KOPT-K1 (cell line): ENCODE measurements at regions not wholly inside any gene's neighbourhood (a gene's known extent, or its start where the extent isn't known, plus 50 kb on each side); places are given as distances from the start of the nearest gene placed in this dataset.

Experiments used
- H3K27ac ChIP-seq: fragments of 200-600 bp; sonication (generic); 2 replicates; pipeline ENCODE4 v1.5.1; 2016; ENCODE audit warnings: antibody characterized with exemption, mild to moderate bottlenecking, low read depth, low read length; ENCODE audit not compliant: poor library complexity, severe bottlenecking
- H3K36me3 ChIP-seq: fragments of 200-600 bp; sonication (generic); 2 replicates; pipeline ENCODE4 v1.5.1; 2017; ENCODE audit warnings: antibody characterized with exemption, mild to moderate bottlenecking, low read length, moderate library complexity; ENCODE audit not compliant: insufficient read depth
- H3K9me3 ChIP-seq: fragments of 200-600 bp; sonication (generic); 2 replicates; pipeline ENCODE4 v1.5.1; 2017; ENCODE audit warnings: antibody characterized with exemption, low read length, mild to moderate bottlenecking; ENCODE audit not compliant: insufficient read depth, poor library complexity, severe bottlenecking

- Histone ChIP-seq H3K9me3 (no peaks in the 10 kb centered on the region), H3K27ac (no peak overlapping the region), H3K36me3 (no peaks in the 10 kb centered on the region)
These were observed 253.5 kb upstream of the PLET1 start for GRCh38 chr11:112514011-112514740.

- Histone ChIP-seq H3K9me3 (no peaks in the 10 kb centered on the region), H3K36me3 (no peaks in the 10 kb centered on the region), H3K27ac (no peak overlapping the region)
These were observed 255.6 kb upstream of the PLET1 start for GRCh38 chr11:112516261-112516660.

GRCh38 chr11:112516755-112517154, 256.1 kb upstream of the PLET1 start:
- H3K36me3 ChIP-seq, result no peaks in the 10 kb centered on the region
- no peaks in the 10 kb centered on the region for H3K9me3 ChIP-seq
- no peak overlapping the region for H3K27ac ChIP-seq

- Histone ChIP-seq H3K9me3 (no peaks in the 10 kb centered on the region), H3K27ac (no peak overlapping the region), H3K36me3 (no peaks in the 10 kb centered on the region)
These were observed 257.7 kb upstream of the PLET1 start for GRCh38 chr11:112518371-112518770.

DNA sequence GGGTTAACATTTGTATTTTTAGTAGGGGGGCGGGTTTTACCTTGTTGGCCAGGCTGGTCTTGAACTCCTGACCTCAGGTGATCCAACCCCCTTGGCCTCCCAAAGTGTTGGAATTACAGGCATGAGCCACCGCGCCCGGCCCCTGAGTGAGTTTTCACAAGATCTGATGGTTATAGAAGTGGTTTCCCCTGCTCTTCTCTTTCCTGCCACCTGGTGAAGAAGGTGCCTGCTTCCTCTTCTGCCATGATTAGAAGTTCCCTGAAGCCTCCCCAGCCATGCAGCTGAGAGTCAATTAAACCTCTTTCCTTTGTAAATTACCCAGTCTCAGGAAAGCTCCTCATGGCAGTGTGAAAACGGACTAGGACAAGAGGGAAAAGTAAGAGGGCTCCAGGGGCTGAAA, 259.1 kb upstream of the PLET1 start:
- H3K36me3 ChIP-seq, result no peaks in the 10 kb centered on the region
- H3K9me3 ChIP-seq, result no peaks in the 10 kb centered on the region
- H3K27ac ChIP-seq, result no peak overlapping the region

GRCh38 chr11:112520354-112520753, 259.7 kb upstream of the PLET1 start:
- H3K27ac ChIP-seq, result no peak overlapping the region
- H3K36me3 ChIP-seq, result no peaks in the 10 kb centered on the region
- no peaks in the 10 kb centered on the region for H3K9me3 ChIP-seq

- no peak overlapping the region for H3K27ac ChIP-seq
- H3K36me3 ChIP-seq, result no peaks in the 10 kb centered on the region
- no peaks in the 10 kb centered on the region for H3K9me3 ChIP-seq
These were observed 261.9 kb upstream of the PLET1 start for GRCh38 chr11:112522536-112522935.

DNA sequence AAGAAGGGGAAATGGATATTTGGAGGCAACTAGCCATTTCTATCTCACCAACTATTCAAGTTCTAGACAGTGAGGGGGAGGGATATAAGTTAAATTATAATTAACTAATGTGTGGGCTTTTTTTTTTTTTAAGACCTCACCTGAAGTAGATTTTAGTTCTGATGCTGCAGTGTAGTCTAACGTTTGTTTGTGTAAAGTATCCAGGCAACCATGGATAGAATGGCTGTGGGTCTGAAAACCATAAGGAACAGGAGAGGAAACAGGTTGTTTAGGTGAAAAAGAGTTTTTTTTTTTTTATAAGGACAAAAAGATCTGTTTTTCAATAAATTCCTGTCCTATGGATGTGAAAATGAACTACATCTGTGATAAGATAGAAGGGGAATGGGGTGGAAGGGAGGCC, 262.4 kb upstream of the PLET1 start:
- Histone ChIP-seq H3K9me3 (no peaks in the 10 kb centered on the region), H3K27ac (no peak overlapping the region), H3K36me3 (no peaks in the 10 kb centered on the region)

DNA sequence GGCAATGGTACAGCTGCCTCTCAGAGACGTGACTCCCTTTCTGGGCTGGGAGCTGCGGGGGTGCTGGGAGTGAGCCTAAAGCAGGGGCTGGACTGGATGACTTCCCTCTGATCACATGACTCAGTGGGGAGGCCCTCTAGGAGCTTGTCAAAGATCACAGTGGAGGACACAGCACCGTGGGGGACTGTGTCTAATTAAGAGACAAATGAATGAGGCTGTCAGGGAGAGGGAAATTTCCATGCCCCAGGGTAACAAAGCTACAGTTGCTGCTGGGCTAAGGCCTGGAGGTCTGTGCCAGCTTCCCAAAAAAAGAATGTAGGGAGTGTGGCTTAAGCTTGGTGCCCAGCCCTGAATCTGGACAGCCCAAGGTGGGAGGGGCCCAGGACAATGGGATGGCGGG, 262.8 kb upstream of the PLET1 start:
- no peaks in the 10 kb centered on the region for H3K36me3 ChIP-seq
- no peak overlapping the region for H3K27ac ChIP-seq
- no peaks in the 10 kb centered on the region for H3K9me3 ChIP-seq

DNA sequence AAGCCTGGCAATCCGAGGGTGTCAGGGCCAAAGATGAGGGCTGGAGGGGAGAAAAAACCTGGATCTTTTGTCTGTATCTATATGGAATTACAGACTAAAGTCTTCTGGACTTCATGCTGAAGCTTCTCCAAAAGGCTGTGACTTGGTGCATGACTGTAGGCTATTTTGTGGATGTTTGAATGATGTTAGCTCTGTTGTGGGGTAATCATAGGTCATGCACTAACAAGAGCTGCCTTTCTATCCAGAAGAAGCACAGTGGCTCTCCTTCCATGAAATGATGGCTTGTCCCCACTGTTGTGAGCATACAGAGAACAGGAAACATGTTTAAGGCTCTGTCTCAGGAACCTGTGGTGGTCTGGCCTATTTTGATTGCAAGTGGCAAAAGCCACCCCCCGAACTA, 263.3 kb upstream of the PLET1 start:
- H3K36me3 ChIP-seq, result no peaks in the 10 kb centered on the region
- no peaks in the 10 kb centered on the region for H3K9me3 ChIP-seq
- H3K27ac ChIP-seq, result no peak overlapping the region

GRCh38 chr11:112524798-112525197, 264.1 kb upstream of the PLET1 start:
- no peaks in the 10 kb centered on the region for H3K9me3 ChIP-seq
- no peak overlapping the region for H3K27ac ChIP-seq
- no peaks in the 10 kb centered on the region for H3K36me3 ChIP-seq

DNA sequence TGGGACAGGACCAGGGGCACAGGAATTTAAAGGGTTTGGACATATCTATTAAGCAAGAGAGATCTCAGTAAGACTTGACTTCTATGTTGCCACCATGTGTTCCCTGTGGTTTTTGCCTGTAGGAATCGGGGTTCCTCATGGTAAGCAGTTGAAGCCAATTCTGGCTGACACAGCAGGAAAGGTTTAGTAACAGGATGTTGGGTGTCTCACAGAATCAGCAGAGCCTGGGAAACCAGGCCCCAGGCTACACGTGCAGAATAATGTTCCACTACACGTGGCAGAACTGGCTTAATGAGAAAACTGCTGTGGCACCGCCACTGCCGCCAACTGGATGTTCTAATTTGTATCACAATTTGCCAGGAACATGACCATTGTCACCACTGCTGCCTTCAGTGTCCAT, 264.6 kb upstream of the PLET1 start:
- H3K9me3 ChIP-seq, result no peaks in the 10 kb centered on the region
- H3K36me3 ChIP-seq, result no peaks in the 10 kb centered on the region
- H3K27ac ChIP-seq, result no peak overlapping the region

- H3K27ac ChIP-seq, result no peak overlapping the region
- H3K36me3 ChIP-seq, result no peaks in the 10 kb centered on the region
- no peaks in the 10 kb centered on the region for H3K9me3 ChIP-seq
These were observed 265.4 kb upstream of the PLET1 start for GRCh38 chr11:112525844-112526590.

GRCh38 chr11:112526699-112527416, 266.2 kb upstream of the PLET1 start:
- Histone ChIP-seq H3K9me3 (no peaks in the 10 kb centered on the region), H3K36me3 (no peaks in the 10 kb centered on the region), H3K27ac (no peak overlapping the region)

GRCh38 chr11:112529071-112529470, 268.4 kb upstream of the PLET1 start:
- H3K27ac ChIP-seq, result no peak overlapping the region
- no peaks in the 10 kb centered on the region for H3K9me3 ChIP-seq
- H3K36me3 ChIP-seq, result no peaks in the 10 kb centered on the region
